HepG2 (cell line): ENCODE measurements at regions not wholly inside any gene's neighbourhood (a gene's known extent, or its start where the extent isn't known, plus 50 kb on each side); places are given as distances from the start of the nearest gene placed in this dataset.

Source experiments
- KLF9 ChIP-seq: IDR thresholded peaks from 2 replicates; pipeline ENCODE4 v1.6.1; 2016; ENCODE audit warnings: low read depth
- POLR2AphosphoS2 ChIP-seq: IDR thresholded peaks from 2 replicates; pipeline ENCODE4 v1.6.1; 2011; ENCODE audit warnings: low read depth, low read length, improper control_type of control experiment
- STAG1 ChIP-seq: sonication (generic); formaldehyde crosslinking; IDR thresholded peaks from 2 replicates; pipeline ENCODE4 v1.4.0; 2020; ENCODE audit warnings: missing genetic modification reagents

DNA sequence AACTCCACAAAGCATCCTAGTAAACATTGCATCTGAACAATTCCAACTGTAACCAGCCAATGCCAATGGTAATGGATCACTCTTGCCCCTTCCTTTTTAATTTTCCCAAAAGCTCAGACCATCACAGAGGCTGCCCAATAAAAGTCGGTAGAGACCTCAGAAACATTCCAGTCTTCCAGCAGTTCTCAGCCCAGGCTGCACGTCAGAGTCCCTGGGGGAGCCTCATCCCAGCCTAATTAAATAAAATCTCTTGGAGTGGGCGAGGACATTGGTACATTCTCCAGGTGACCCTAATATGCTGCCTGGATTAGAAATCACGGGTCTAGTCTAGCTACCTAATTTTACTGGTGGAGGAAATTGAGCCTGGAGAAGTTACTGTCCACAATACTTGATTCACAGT, 117.1 kb upstream of the MYOCD start:
- TF ChIP-seq POLR2AphosphoS2 (no peak), KLF9 (CRISPR knock-in tag) (no peak), STAG1 (no peak)
